IMR-90 (cell line): ENCODE measurements at regions not wholly inside any gene's neighbourhood (a gene's known extent, or its start where the extent isn't known, plus 50 kb on each side); places are given as distances from the start of the nearest gene placed in this dataset.

Source experiments
- ATAC-seq: fragments of 200-7000 bp; cut with Tn5 transposase; 2 replicates; pipeline ENCODE4 v1.9.1; 2020; ENCODE audit warnings: low read depth, mild to moderate bottlenecking, moderate library complexity
- BruUV-seq: library from RNA; stranded (reverse); fragments of 400-500 nt; replicated peaks from 2 replicates; lab custom pipeline; 2021; lab: Mats Ljungman, UMichigan
- CTCF ChIA-PET: fragments of 300-600 bp; formaldehyde crosslinking; extraction: SDS; loops from one replicate; lab custom pipeline; 2021; ENCODE audit warnings: antibody characterized with exemption; lab: Yijun Ruan, JAX
- POLR2A ChIA-PET: fragments of 300-600 bp; sonication (Branson Sonifier 250); formaldehyde crosslinking; loops from one replicate; lab custom pipeline; 2022; ENCODE audit warnings: antibody characterized with exemption; ENCODE audit not compliant: unreplicated experiment; lab: Charles Lee
- DNase-seq: peaks from one replicate; pipeline ENCODE4 v3.0.0; 2013
- H2AFZ ChIP-seq: replicated peaks from 2 replicates; pipeline ENCODE3; 2013; ENCODE audit warnings: low read length, mild to moderate bottlenecking; ENCODE audit not compliant: poor library complexity
- H2AK5ac ChIP-seq: 2 replicates; pipeline ENCODE4 v1.6.1; 2013; ENCODE audit warnings: low read depth, low read length, inconsistent platforms
- H2AK9ac ChIP-seq: replicated peaks from 2 replicates; pipeline ENCODE3; 2013; ENCODE audit warnings: mild to moderate bottlenecking, low read depth, low read length, moderate library complexity; ENCODE audit not compliant: poor library complexity
- H2BK120ac ChIP-seq: 2 replicates; pipeline ENCODE4 v1.6.1; 2013; ENCODE audit warnings: low read depth, low read length, inconsistent platforms
- H2BK15ac ChIP-seq: 3 replicates; pipeline ENCODE4 v1.6.1; 2013; ENCODE audit warnings: low read depth, low read length, inconsistent platforms
- H2BK20ac ChIP-seq: 2 replicates; pipeline ENCODE4 v1.6.1; 2013; ENCODE audit warnings: low read depth, mild to moderate bottlenecking, inconsistent platforms, low read length, moderate library complexity
- H2BK5ac ChIP-seq: 2 replicates; pipeline ENCODE4 v1.6.1; 2013; ENCODE audit warnings: mild to moderate bottlenecking, low read depth, low read length, inconsistent platforms; ENCODE audit not compliant: poor library complexity, severe bottlenecking
- H3K14ac ChIP-seq: replicated peaks from 2 replicates; pipeline ENCODE4 v1.6.1; 2013; ENCODE audit warnings: low read depth, low read length, inconsistent platforms
- H3K18ac ChIP-seq: 2 replicates; pipeline ENCODE4 v1.6.1; 2013; ENCODE audit warnings: low read depth, low read length, control low read depth
- H3K23ac ChIP-seq: 2 replicates; pipeline ENCODE4 v1.6.1; 2013; ENCODE audit warnings: low read depth, low read length, inconsistent platforms
- H3K27ac ChIP-seq: 2 replicates; pipeline ENCODE4 v1.5.1; 2013; ENCODE audit warnings: mild to moderate bottlenecking, control low read depth, low read length; ENCODE audit not compliant: insufficient read depth
- H3K27me3 ChIP-seq: 2 replicates; pipeline ENCODE4 v1.6.1; 2013; ENCODE audit warnings: low read length; ENCODE audit not compliant: control insufficient read depth, insufficient read depth
- H3K36me3 ChIP-seq: 2 replicates; pipeline ENCODE4 v1.6.1; 2013; ENCODE audit warnings: low read length, mixed read lengths; ENCODE audit not compliant: control insufficient read depth, insufficient read depth
- H3K4ac ChIP-seq: 2 replicates; pipeline ENCODE4 v1.6.1; 2013; ENCODE audit warnings: low read depth, low read length, inconsistent platforms
- H3K4me1 ChIP-seq: 2 replicates; pipeline ENCODE4 v1.6.1; 2013; ENCODE audit warnings: low read length, mixed read lengths; ENCODE audit not compliant: control insufficient read depth, insufficient read depth
- H3K4me2 ChIP-seq: 2 replicates; pipeline ENCODE4 v1.6.1; 2013; ENCODE audit warnings: low read depth, mild to moderate bottlenecking, control low read depth, low read length, moderate library complexity
- H3K4me3 ChIP-seq: 2 replicates; pipeline ENCODE4 v1.5.1; 2013; ENCODE audit warnings: low read depth, mild to moderate bottlenecking, control low read depth, low read length, moderate library complexity; ENCODE audit not compliant: insufficient read depth
- H3K56ac ChIP-seq: 2 replicates; pipeline ENCODE4 v1.6.1; 2013; ENCODE audit warnings: low read length, inconsistent platforms; ENCODE audit not compliant: insufficient read depth; ENCODE audit errors: extremely low read depth
- H3K79me1 ChIP-seq, 2 experiments: 2 replicates each; pipeline ENCODE4 v1.6.1; 2013; ENCODE audit warnings: low read length in 2 of 2, inconsistent platforms in 1 of 2, low read depth in 1 of 2
- H3K9ac ChIP-seq: 2 replicates; pipeline ENCODE4 v1.6.1; 2013; ENCODE audit warnings: low read depth, low read length, control low read depth
- H3K9me1 ChIP-seq: 2 replicates; pipeline ENCODE4 v1.6.1; 2013; ENCODE audit warnings: low read length, inconsistent platforms; ENCODE audit not compliant: insufficient read depth
- H3K9me3 ChIP-seq: 2 replicates; pipeline ENCODE4 v1.6.1; 2013; ENCODE audit warnings: low read length; ENCODE audit not compliant: control insufficient read depth, insufficient read depth
- H4K20me1 ChIP-seq: 2 replicates; pipeline ENCODE4 v1.6.1; 2013; ENCODE audit warnings: low read length, inconsistent platforms; ENCODE audit not compliant: insufficient read depth
- H4K5ac ChIP-seq: 2 replicates; pipeline ENCODE4 v1.6.1; 2013; ENCODE audit warnings: mild to moderate bottlenecking, low read depth, low read length, control low read depth
- H4K8ac ChIP-seq, 2 experiments: 2 replicates each; pipeline ENCODE4 v1.6.1; 2013; ENCODE audit warnings: low read depth in 2 of 2, low read length in 2 of 2, control low read depth in 1 of 2, inconsistent platforms in 1 of 2
- H4K91ac ChIP-seq: 2 replicates; pipeline ENCODE4 v1.6.1; 2013; ENCODE audit warnings: low read depth, low read length, inconsistent platforms; ENCODE audit not compliant: insufficient read depth
- BHLHE40 ChIP-seq: fragments of 150-350 bp; IDR thresholded peaks from 2 replicates; pipeline ENCODE4 v1.6.1; 2016; ENCODE audit warnings: mild to moderate bottlenecking, low read depth, low read length
- CEBPB ChIP-seq: IDR thresholded peaks from 2 replicates; pipeline ENCODE4 v1.6.1; 2012; ENCODE audit warnings: low read depth, low read length, improper control_type of control experiment
- CHD1 ChIP-seq: IDR thresholded peaks from 2 replicates; pipeline ENCODE4 v1.6.1; 2012; ENCODE audit warnings: low read depth, low read length, improper control_type of control experiment
- ELK1 ChIP-seq: fragments of 150-350 bp; IDR thresholded peaks from 2 replicates; pipeline ENCODE4 v1.6.1; 2016; ENCODE audit warnings: low read depth, mild to moderate bottlenecking, low read length, moderate library complexity, borderline replicate concordance
- FOS ChIP-seq: fragments of 150-350 bp; IDR thresholded peaks from 2 replicates; pipeline ENCODE4 v1.6.1; 2016; ENCODE audit warnings: low read depth, low read length
- MAFK ChIP-seq: IDR thresholded peaks from 2 replicates; pipeline ENCODE4 v1.6.1; 2012; ENCODE audit warnings: low read depth, low read length, improper control_type of control experiment
- MAZ ChIP-seq: IDR thresholded peaks from 2 replicates; pipeline ENCODE4 v1.6.1; 2012; ENCODE audit warnings: low read depth, mild to moderate bottlenecking, low read length, improper control_type of control experiment, moderate library complexity, borderline replicate concordance
- MXI1 ChIP-seq: IDR thresholded peaks from 2 replicates; pipeline ENCODE4 v1.6.1; 2012; ENCODE audit warnings: low read depth, mild to moderate bottlenecking, low read length, moderate library complexity, borderline replicate concordance
- NFE2L2 ChIP-seq: fragments of 150-350 bp; IDR thresholded peaks from 2 replicates; pipeline ENCODE4 v1.6.1; 2016; ENCODE audit warnings: low read depth, mild to moderate bottlenecking, low read length
- POLR2A ChIP-seq: IDR thresholded peaks from 2 replicates; pipeline ENCODE4 v1.6.1; 2012; ENCODE audit warnings: mild to moderate bottlenecking, low read depth, low read length
- RAD21 ChIP-seq: IDR thresholded peaks from 2 replicates; pipeline ENCODE4 v1.6.1; 2012; ENCODE audit warnings: low read length, improper control_type of control experiment
- RCOR1 ChIP-seq: IDR thresholded peaks from 2 replicates; pipeline ENCODE4 v1.6.1; 2012; ENCODE audit warnings: mild to moderate bottlenecking, low read length, improper control_type of control experiment; ENCODE audit not compliant: insufficient replicate concordance
- RFX5 ChIP-seq: IDR thresholded peaks from 2 replicates; pipeline ENCODE4 v1.8.0; 2012; ENCODE audit warnings: low read depth, mild to moderate bottlenecking, low read length, moderate library complexity
- SMC3 ChIP-seq: fragments of 150-350 bp; IDR thresholded peaks from 2 replicates; pipeline ENCODE4 v1.6.1; 2016; ENCODE audit warnings: low read depth, mild to moderate bottlenecking, antibody characterized with exemption, low read length, moderate library complexity
- USF2 ChIP-seq: fragments of 150-350 bp; IDR thresholded peaks from 2 replicates; pipeline ENCODE4 v1.6.1; 2017; ENCODE audit warnings: mild to moderate bottlenecking, antibody characterized with exemption, low read length, low read depth
- WGBS, 2 experiments: methylation state at CpG; one replicate each; pipeline versions ENCODE4 v1.1.5 to v1.1.7; 2013; ENCODE audit warnings: missing lambda C conversion rate in 2 of 2; ENCODE audit not compliant: insufficient read length in 1 of 2; ENCODE audit errors: extremely low coverage in 2 of 2; 5-methylcytosine and 5-hydroxymethylcytosine counted together
- dilution Hi-C: fragments of 300-500 bp; cut with HindIII; formaldehyde crosslinking; loops from one replicate; pipeline ENCODE4 v1.14.3; 2018; ENCODE audit warnings: low sequenced_read_pairs; ENCODE audit not compliant: unreplicated experiment
- in situ Hi-C: fragments of 300-500 bp; cut with MboI; formaldehyde crosslinking; loops from 3 replicates; pipeline ENCODE4 v1.14.3; 2019; ENCODE audit warnings: low sequenced_read_pairs, inconsistent platforms, mixed read lengths
- intact Hi-C: fragments of 100-400 bp; cut with micrococcal nuclease; formaldehyde crosslinking; loops from 2 replicates; pipeline ENCODE4 v1.10.0; 2022
- TF ChIP-seq, protein P1 (sequence below): conservative IDR thresholded peaks from 2 replicates; pipeline ENCODE4 v1.5.1; 2012; ENCODE audit warnings: mild to moderate bottlenecking, low read depth, low read length, improper control_type of control experiment

- H2BK120ac ChIP-seq, result no peak overlapping the region
- no peak overlapping the region for H3K4me3 ChIP-seq
- no peak overlapping the region for H3K9ac ChIP-seq
- H3K23ac ChIP-seq, result no peak overlapping the region
- no peak overlapping the region for H3K56ac ChIP-seq
- dilution Hi-C loops, result no loop called here
- no peak overlapping the region for H3K27ac ChIP-seq
- peaks cover 10% of the 10 kb centered on the region; the same call in 1 of the 2 replicates for H3K9me3 ChIP-seq
- no peaks in the 10 kb centered on the region for H3K4me1 ChIP-seq
- ChIA-PET POLR2A (no interaction called here), CTCF (no interaction called here)
- no peak overlapping the region for H4K8ac ChIP-seq
- H3K79me1 ChIP-seq, result no peaks in the 10 kb centered on the region
- DNase-seq, result no peak
- H2BK20ac ChIP-seq, result no peak overlapping the region
- no peak overlapping the region for H2AK9ac ChIP-seq
- H4K5ac ChIP-seq, result no peak overlapping the region
- H3K4ac ChIP-seq, result no peak overlapping the region
- no peak overlapping the region for H3K14ac ChIP-seq
- H3K9me1 ChIP-seq, result no peaks in the 10 kb centered on the region
- no peaks in the 10 kb centered on the region for H3K36me3 ChIP-seq
- no peak overlapping the region for H2AFZ ChIP-seq
- H4K20me1 ChIP-seq, result no peaks in the 10 kb centered on the region
- WGBS, 2 experiments, result 17% methylated on average over 1 of the region's 2 CpGs; no CpG with 5 or more reads in 1 of the 2 experiments
- no peak overlapping the region for H3K4me2 ChIP-seq
- BruUV-seq, result no TSS peak
- H2AK5ac ChIP-seq, result no peak overlapping the region
- intact Hi-C loops, result no loop called here
- ATAC-seq, result no peak
- in situ Hi-C loops, result no loop called here
- no peak overlapping the region for H4K91ac ChIP-seq
- no peak overlapping the region for H3K18ac ChIP-seq
- H2BK5ac ChIP-seq, result no peak overlapping the region
- TF ChIP-seq RFX5, result no peak
- TF ChIP-seq MAZ, result no peak
- no peak for TF ChIP-seq POLR2A
- no peak for TF ChIP-seq MAFK
- no peak for TF ChIP-seq RCOR1
- TF ChIP-seq, protein P1, sequence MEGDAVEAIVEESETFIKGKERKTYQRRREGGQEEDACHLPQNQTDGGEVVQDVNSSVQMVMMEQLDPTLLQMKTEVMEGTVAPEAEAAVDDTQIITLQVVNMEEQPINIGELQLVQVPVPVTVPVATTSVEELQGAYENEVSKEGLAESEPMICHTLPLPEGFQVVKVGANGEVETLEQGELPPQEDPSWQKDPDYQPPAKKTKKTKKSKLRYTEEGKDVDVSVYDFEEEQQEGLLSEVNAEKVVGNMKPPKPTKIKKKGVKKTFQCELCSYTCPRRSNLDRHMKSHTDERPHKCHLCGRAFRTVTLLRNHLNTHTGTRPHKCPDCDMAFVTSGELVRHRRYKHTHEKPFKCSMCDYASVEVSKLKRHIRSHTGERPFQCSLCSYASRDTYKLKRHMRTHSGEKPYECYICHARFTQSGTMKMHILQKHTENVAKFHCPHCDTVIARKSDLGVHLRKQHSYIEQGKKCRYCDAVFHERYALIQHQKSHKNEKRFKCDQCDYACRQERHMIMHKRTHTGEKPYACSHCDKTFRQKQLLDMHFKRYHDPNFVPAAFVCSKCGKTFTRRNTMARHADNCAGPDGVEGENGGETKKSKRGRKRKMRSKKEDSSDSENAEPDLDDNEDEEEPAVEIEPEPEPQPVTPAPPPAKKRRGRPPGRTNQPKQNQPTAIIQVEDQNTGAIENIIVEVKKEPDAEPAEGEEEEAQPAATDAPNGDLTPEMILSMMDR, result no peak
- TF ChIP-seq NFE2L2, result no peak
- no peak for TF ChIP-seq CEBPB
- TF ChIP-seq RAD21, result no peak
- no peak for TF ChIP-seq CHD1
- TF ChIP-seq USF2, result no peak
- no peak for TF ChIP-seq SMC3
- no peak for TF ChIP-seq FOS
- TF ChIP-seq MXI1, result no peak
- no peak for TF ChIP-seq ELK1
- TF ChIP-seq BHLHE40, result no peak
- no peak overlapping the region for H2BK15ac ChIP-seq
- no peaks in the 10 kb centered on the region for H3K27me3 ChIP-seq
Observed at GRCh38 chr5:101785090-101785489, 511.0 kb downstream of the SLCO4C1 start.
